GM18868 (cell line): ENCODE measurements at regions not wholly inside any gene's neighbourhood (a gene's known extent, or its start where the extent isn't known, plus 50 kb on each side); places are given as distances from the start of the nearest gene placed in this dataset.

Source experiments
- ATAC-seq: cut with Tn5 transposase; IDR thresholded peaks from one replicate; pipeline ENCODE4 v1.9.1; 2021; ENCODE audit warnings: mild to moderate bottlenecking, moderate library complexity; ENCODE audit not compliant: unreplicated experiment

- ATAC-seq = no peak
Observed at GRCh38 chr1:55658917-55659316, 443.8 kb upstream of the USP24 start.

GRCh38 chr1:55654750-55655149 is 439.6 kb upstream of the USP24 start:
- ATAC-seq = no peak

- ATAC-seq = no peak
Observed at GRCh38 chr1:55654171-55654570, 439.0 kb upstream of the USP24 start.

- no peak for ATAC-seq
Observed at GRCh38 chr1:55650444-55650843, 435.3 kb upstream of the USP24 start.

GRCh38 chr1:55646181-55646580 is 431.0 kb upstream of the USP24 start:
- no peak for ATAC-seq

- no peak for ATAC-seq
Observed at GRCh38 chr1:55645270-55645669, 430.1 kb upstream of the USP24 start.

GRCh38 chr1:55641947-55642346 is 426.8 kb upstream of the USP24 start:
- ATAC-seq = no peak

GRCh38 chr1:55640708-55641473 is 425.7 kb upstream of the USP24 start:
- ATAC-seq = peak; percentile 91

- ATAC-seq = no peak
Observed at GRCh38 chr1:55639526-55639925, 424.4 kb upstream of the USP24 start.

- ATAC-seq = no peak
Observed at GRCh38 chr1:55639051-55639450, 423.9 kb upstream of the USP24 start.

- ATAC-seq = no peak
Observed at GRCh38 chr1:55636696-55637095, 421.5 kb upstream of the USP24 start.

- ATAC-seq = no peak
Observed at GRCh38 chr1:55635856-55636255, 420.7 kb upstream of the USP24 start.

GRCh38 chr1:55634516-55634915 is 419.4 kb upstream of the USP24 start:
- no peak for ATAC-seq

GRCh38 chr1:55632906-55633305 is 417.7 kb upstream of the USP24 start:
- no peak for ATAC-seq

GRCh38 chr1:55632058-55632457 is 416.9 kb upstream of the USP24 start:
- no peak for ATAC-seq

- ATAC-seq = no peak
Observed at GRCh38 chr1:55631509-55631908, 416.3 kb upstream of the USP24 start.

GRCh38 chr1:55626326-55626725 is 411.2 kb upstream of the USP24 start:
- no peak for ATAC-seq

GRCh38 chr1:55624766-55625165 is 409.6 kb upstream of the USP24 start:
- ATAC-seq = no peak

GRCh38 chr1:55623311-55623710 is 408.1 kb upstream of the USP24 start:
- no peak for ATAC-seq

GRCh38 chr1:55622074-55622473 is 406.9 kb upstream of the USP24 start:
- no peak for ATAC-seq

- no peak for ATAC-seq
Observed at GRCh38 chr1:55618199-55618598, 403.0 kb upstream of the USP24 start.

- no peak for ATAC-seq
Observed at GRCh38 chr1:55617288-55617982, 402.3 kb upstream of the USP24 start.
